ENCODE measurements at regions not wholly inside any gene's neighbourhood (a gene's known extent, or its start where the extent isn't known, plus 50 kb on each side); places are given as distances from the start of the nearest gene placed in this dataset.

DNA sequence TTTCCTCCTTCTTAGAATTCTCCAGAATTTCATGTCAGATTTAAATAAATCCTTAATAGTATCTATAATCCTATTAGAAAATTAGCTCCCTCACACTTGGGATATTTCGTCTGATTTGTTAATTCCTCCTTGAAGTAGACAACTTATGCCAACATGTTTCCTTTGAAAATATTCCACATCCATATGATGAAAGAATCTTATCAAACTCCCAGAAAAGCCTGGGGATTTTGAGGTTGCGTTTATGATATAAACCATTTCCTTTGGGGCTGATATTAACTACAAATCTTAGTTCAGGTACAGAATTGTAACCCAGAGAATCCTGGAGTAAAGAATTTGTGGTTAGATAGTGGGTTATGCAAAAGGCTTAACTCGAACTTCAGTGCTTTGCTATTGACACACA lies 2373.8 kb upstream of the ACO1 start:
- in situ Hi-C loops (cut with MboI) (no loop called here), intact Hi-C loops (cut with micrococcal nuclease) (no loop called here)
- no peak overlapping the region for H3K9ac ChIP-seq (ENCODE audit: insufficient read depth in 1 of 2, low read depth in 2 of 2, low read length in 2 of 2)
- no peaks in the 10 kb centered on the region for H3K9me1 ChIP-seq (ENCODE audit: control insufficient read depth, insufficient read depth, low read length)
- ATAC-seq (no peak), FAIRE-seq (no peak), DNase-seq (ENCODE audit: extremely low read depth in 1 of 4, low spot score in 3 of 4) (no peak)
- no peaks in the 10 kb centered on the region for H3K4me1 ChIP-seq (replicated peaks in 1 of 2; ENCODE audit: control insufficient read depth in 2 of 2, insufficient read depth in 2 of 2, low read length in 2 of 2)
- no peak overlapping the region for H2AFZ ChIP-seq (ENCODE audit: low read depth, low read length)
- no TSS peak for BruUV-seq (replicated peaks)
- no peaks in the 10 kb centered on the region for H3K79me2 ChIP-seq (ENCODE audit: control insufficient read depth, insufficient read depth, low read length)
- no peaks in the 10 kb centered on the region for H4K20me1 ChIP-seq (replicated peaks; ENCODE audit: control insufficient read depth, insufficient read depth, low read length)
- no peak overlapping the region for H3K27ac ChIP-seq (ENCODE audit: extremely low read depth, low read depth, low read length)
- no peaks in the 10 kb centered on the region for H3K36me3 ChIP-seq (ENCODE audit: control insufficient read depth, insufficient read depth, low read length)
- no peak overlapping the region for H3K4me3 ChIP-seq
- H3K4me2 ChIP-seq (ENCODE audit: insufficient read depth, low read length) = no peak overlapping the region
- no peaks in the 10 kb centered on the region for H3K9me3 ChIP-seq (replicated peaks; ENCODE audit: control insufficient read depth, insufficient read depth, low read depth, low read length)
- H3K27me3 ChIP-seq (ENCODE audit: control insufficient read depth in 2 of 2, insufficient read depth in 2 of 2, low read length in 2 of 2) = no peaks in the 10 kb centered on the region
- ChIA-PET POLR2A (no interaction called here), CTCF (ENCODE audit: low intra/inter-chr PET ratio) (no interaction called here)
- no CpG with 5 or more reads among the region's 3 CpGs for WGBS (ENCODE audit: insufficient coverage, low coverage, missing lambda C conversion rate)
- TF ChIP-seq, protein P1, sequence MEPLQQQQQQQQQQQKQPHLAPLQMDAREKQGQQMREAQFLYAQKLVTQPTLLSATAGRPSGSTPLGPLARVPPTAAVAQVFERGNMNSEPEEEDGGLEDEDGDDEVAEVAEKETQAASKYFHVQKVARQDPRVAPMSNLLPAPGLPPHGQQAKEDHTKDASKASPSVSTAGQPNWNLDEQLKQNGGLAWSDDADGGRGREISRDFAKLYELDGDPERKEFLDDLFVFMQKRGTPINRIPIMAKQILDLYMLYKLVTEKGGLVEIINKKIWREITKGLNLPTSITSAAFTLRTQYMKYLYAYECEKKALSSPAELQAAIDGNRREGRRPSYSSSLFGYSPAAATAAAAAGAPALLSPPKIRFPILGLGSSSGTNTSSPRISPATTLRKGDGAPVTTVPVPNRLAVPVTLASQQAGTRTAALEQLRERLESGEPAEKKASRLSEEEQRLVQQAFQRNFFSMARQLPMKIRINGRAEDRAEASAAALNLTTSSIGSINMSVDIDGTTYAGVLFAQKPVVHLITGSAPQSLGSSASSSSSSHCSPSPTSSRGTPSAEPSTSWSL (CRISPR knock-in tag; IDR thresholded peaks at IDR 0.05; ENCODE audit: borderline replicate concordance) = no peak
- no peak for TF ChIP-seq RBM25 (IDR thresholded peaks at IDR 0.05; ENCODE audit: low read depth, low read length, severe bottlenecking)
- TF ChIP-seq, protein P2, sequence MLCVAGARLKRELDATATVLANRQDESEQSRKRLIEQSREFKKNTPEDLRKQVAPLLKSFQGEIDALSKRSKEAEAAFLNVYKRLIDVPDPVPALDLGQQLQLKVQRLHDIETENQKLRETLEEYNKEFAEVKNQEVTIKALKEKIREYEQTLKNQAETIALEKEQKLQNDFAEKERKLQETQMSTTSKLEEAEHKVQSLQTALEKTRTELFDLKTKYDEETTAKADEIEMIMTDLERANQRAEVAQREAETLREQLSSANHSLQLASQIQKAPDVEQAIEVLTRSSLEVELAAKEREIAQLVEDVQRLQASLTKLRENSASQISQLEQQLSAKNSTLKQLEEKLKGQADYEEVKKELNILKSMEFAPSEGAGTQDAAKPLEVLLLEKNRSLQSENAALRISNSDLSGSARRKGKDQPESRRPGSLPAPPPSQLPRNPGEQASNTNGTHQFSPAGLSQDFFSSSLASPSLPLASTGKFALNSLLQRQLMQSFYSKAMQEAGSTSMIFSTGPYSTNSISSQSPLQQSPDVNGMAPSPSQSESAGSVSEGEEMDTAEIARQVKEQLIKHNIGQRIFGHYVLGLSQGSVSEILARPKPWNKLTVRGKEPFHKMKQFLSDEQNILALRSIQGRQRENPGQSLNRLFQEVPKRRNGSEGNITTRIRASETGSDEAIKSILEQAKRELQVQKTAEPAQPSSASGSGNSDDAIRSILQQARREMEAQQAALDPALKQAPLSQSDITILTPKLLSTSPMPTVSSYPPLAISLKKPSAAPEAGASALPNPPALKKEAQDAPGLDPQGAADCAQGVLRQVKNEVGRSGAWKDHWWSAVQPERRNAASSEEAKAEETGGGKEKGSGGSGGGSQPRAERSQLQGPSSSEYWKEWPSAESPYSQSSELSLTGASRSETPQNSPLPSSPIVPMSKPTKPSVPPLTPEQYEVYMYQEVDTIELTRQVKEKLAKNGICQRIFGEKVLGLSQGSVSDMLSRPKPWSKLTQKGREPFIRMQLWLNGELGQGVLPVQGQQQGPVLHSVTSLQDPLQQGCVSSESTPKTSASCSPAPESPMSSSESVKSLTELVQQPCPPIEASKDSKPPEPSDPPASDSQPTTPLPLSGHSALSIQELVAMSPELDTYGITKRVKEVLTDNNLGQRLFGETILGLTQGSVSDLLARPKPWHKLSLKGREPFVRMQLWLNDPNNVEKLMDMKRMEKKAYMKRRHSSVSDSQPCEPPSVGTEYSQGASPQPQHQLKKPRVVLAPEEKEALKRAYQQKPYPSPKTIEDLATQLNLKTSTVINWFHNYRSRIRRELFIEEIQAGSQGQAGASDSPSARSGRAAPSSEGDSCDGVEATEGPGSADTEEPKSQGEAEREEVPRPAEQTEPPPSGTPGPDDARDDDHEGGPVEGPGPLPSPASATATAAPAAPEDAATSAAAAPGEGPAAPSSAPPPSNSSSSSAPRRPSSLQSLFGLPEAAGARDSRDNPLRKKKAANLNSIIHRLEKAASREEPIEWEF (CRISPR knock-in tag; IDR thresholded peaks at IDR 0.05) = no peak
- TF ChIP-seq LARP7 (IDR thresholded peaks at IDR 0.05) = no peak
- TF ChIP-seq MEF2D (tag; conservative IDR thresholded peaks at IDR 0.05; ENCODE audit: low read depth) = no peak
- TF ChIP-seq STAT5A (IDR thresholded peaks at IDR 0.05; ENCODE audit: borderline replicate concordance, low read length) = no peak
- TF ChIP-seq COPS2 (conservative IDR thresholded peaks at IDR 0.05) = no peak
- TF ChIP-seq, protein P3, sequence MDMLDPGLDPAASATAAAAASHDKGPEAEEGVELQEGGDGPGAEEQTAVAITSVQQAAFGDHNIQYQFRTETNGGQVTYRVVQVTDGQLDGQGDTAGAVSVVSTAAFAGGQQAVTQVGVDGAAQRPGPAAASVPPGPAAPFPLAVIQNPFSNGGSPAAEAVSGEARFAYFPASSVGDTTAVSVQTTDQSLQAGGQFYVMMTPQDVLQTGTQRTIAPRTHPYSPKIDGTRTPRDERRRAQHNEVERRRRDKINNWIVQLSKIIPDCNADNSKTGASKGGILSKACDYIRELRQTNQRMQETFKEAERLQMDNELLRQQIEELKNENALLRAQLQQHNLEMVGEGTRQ (CRISPR knock-in tag; IDR thresholded peaks at IDR 0.05) = no peak
- no peak for TF ChIP-seq TCF3 (CRISPR knock-in tag; IDR thresholded peaks at IDR 0.05)
- no peak for TF ChIP-seq ZNF212 (CRISPR knock-in tag; IDR thresholded peaks at IDR 0.05)
- TF ChIP-seq, protein P4, sequence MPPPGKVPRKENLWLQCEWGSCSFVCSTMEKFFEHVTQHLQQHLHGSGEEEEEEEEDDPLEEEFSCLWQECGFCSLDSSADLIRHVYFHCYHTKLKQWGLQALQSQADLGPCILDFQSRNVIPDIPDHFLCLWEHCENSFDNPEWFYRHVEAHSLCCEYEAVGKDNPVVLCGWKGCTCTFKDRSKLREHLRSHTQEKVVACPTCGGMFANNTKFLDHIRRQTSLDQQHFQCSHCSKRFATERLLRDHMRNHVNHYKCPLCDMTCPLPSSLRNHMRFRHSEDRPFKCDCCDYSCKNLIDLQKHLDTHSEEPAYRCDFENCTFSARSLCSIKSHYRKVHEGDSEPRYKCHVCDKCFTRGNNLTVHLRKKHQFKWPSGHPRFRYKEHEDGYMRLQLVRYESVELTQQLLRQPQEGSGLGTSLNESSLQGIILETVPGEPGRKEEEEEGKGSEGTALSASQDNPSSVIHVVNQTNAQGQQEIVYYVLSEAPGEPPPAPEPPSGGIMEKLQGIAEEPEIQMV (tag; conservative IDR thresholded peaks at IDR 0.05; ENCODE audit: low read depth) = no peak
- no peak for TF ChIP-seq ZNF263 (CRISPR knock-in tag; IDR thresholded peaks at IDR 0.05; ENCODE audit: borderline replicate concordance)
- TF ChIP-seq SIRT6 (IDR thresholded peaks at IDR 0.05; ENCODE audit: low read depth, low read length) = no peak

All from K562 (cell line).